GM10248 (cell line): ENCODE measurements at regions not wholly inside any gene's neighbourhood (a gene's known extent, or its start where the extent isn't known, plus 50 kb on each side); places are given as distances from the start of the nearest gene placed in this dataset.

Experiments used
- CTCF ChIA-PET: fragments of 300-600 bp; sonication (Branson Sonifier 250); formaldehyde crosslinking; extraction: SDS; loops from one replicate; lab custom pipeline; 2021; ENCODE audit warnings: antibody characterized with exemption; lab: Yijun Ruan, JAX
- POLR2A ChIA-PET: fragments of 350-650 bp; sonication (Branson Sonifier 250); formaldehyde crosslinking; extraction: SDS; loops from one replicate; lab custom pipeline; 2020; ENCODE audit warnings: antibody characterized with exemption; lab: Yijun Ruan, JAX
- DNase-seq: peaks from one replicate; pipeline ENCODE4 v3.0.0; 2012; ENCODE audit errors: extremely low spot score
- TF ChIP-seq, protein P1 (sequence below): IDR thresholded peaks from 2 replicates; pipeline ENCODE4 v1.5.1; 2012; ENCODE audit warnings: mild to moderate bottlenecking, low read depth; ENCODE audit errors: extremely low read depth, missing control alignments, control extremely low read depth

DNA sequence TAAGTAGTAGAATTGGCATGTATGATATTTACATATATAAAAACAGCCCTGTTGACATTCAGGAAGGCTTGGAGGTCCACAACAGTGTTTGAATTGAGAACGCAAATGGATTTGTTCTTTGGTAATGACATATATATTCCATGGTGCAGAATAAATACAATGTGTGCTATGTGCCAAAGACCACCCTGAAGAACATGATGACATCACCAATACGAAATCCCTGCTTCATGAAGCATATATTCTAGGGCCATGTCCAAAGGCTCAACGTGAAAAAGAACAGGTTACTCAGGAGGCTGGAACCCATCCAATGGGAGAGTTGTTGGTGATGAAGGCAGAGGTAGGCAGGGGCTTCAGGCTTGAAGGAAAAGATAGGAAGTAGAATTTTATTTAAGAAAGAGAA, 423.9 kb upstream of the MAF start:
- TF ChIP-seq, protein P1, sequence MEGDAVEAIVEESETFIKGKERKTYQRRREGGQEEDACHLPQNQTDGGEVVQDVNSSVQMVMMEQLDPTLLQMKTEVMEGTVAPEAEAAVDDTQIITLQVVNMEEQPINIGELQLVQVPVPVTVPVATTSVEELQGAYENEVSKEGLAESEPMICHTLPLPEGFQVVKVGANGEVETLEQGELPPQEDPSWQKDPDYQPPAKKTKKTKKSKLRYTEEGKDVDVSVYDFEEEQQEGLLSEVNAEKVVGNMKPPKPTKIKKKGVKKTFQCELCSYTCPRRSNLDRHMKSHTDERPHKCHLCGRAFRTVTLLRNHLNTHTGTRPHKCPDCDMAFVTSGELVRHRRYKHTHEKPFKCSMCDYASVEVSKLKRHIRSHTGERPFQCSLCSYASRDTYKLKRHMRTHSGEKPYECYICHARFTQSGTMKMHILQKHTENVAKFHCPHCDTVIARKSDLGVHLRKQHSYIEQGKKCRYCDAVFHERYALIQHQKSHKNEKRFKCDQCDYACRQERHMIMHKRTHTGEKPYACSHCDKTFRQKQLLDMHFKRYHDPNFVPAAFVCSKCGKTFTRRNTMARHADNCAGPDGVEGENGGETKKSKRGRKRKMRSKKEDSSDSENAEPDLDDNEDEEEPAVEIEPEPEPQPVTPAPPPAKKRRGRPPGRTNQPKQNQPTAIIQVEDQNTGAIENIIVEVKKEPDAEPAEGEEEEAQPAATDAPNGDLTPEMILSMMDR, result no peak
- POLR2A ChIA-PET, result no interaction called here

DNA sequence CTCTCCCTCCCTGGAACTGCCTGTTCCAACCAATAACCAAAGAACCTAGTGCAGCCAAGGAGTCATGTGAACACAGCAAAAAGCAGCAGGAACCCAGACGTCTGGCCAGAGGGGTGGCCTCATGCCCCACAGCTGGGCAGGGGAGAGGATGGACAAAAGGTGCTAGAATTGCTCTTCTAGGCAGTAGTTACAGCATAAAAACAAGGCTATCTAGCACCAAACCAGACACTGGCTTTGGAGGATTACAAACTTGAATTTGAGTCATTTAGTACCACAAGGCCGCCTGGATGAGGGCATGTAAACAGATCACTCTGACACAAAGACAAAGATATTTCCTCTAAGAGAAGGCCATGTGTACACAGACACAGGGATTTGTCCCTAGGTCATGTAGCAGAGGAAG, 423.3 kb upstream of the MAF start:
- TF ChIP-seq, protein P1, result no peak
- no peak for DNase-seq
- POLR2A ChIA-PET, result no interaction called here
- CTCF ChIA-PET, result no interaction called here

More for the DNA sequence above, 423.9 kb upstream of the MAF start:
- CTCF ChIA-PET, result no interaction called here
- DNase-seq, result no peak

DNA sequence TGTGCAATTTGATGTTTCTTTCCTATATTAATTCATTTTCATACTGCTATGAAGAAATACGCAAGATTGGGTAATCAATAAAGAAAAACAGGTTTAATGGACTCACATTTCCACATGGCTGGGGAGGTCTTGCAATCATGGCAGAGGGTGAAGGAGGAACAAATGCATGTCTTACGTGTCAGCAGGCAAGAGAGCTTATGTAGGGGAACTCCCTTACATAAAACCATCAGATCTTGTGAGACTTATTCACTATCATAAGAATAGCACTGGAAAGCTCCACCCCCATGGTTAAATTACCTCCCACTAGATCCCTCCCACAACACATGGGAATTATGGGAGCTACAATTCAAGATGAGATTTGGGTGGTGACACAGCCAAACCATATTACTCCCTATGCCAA, 418.9 kb upstream of the MAF start:
- POLR2A ChIA-PET, result no interaction called here

DNA sequence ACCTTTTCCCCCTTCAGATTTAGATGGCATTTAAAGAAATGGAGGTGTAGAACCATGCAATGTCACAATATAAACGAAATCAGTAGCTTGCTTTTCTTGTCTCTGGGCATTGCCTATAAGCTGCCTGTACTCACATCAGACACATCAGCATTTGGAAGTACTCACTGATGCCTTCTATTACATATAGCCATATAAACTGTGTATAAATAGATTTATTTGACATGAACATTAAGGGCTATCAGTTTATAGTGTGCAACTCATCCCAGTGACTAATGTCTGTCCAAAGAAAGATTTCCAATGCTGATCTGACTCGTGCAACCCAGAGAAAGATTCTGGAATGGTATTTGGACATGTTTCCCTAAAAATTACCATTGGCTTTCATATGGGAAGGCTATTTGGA, 417.9 kb upstream of the MAF start:
- TF ChIP-seq, protein P1, result no peak
- DNase-seq, result no peak
- ChIA-PET POLR2A (no interaction called here), CTCF (interaction anchor here (0.9 to 1.0 kb wide), 2 partner anchors 13 to 15 kb away, joined by 3 read pairs; no protein-coding TSS in a partner anchor)

More for the DNA sequence above, 418.9 kb upstream of the MAF start:
- CTCF ChIA-PET, result interaction anchor here (0.9 to 1.0 kb wide), 2 partner anchors 14 to 16 kb away, joined by 3 read pairs; no protein-coding TSS in a partner anchor
- no peak for DNase-seq
- TF ChIP-seq, protein P1, result no peak

DNA sequence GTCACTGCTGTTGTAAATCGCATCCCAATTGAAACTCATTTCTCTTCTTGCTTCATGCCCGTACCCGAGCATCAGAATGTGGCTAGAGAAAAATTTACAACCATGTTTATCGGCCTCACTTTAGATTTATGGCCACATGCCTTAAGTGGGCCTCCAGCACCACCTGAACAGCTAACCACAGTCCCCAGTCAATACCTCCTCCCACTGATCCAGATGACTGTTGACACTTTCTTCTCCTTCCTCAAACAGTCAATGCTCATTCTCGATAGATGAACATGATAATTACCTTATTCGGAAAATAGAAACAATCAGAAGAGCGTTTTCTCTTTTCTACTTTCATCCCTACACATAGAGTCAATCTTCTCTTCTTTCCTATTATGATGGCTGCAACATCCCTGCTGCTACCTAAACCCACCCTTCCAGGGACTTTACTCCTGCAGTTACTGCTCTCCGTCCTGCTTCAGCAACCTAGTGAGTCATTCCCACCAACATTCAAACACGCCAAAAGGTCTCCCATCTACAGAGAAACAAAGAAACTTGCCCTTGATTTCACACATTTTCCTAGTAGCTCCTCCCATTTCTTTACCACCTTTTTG, 416.3 kb upstream of the MAF start:
- TF ChIP-seq, protein P1, result no peak
- ChIA-PET CTCF (no interaction called here), POLR2A (no interaction called here)
- no peak for DNase-seq

DNA sequence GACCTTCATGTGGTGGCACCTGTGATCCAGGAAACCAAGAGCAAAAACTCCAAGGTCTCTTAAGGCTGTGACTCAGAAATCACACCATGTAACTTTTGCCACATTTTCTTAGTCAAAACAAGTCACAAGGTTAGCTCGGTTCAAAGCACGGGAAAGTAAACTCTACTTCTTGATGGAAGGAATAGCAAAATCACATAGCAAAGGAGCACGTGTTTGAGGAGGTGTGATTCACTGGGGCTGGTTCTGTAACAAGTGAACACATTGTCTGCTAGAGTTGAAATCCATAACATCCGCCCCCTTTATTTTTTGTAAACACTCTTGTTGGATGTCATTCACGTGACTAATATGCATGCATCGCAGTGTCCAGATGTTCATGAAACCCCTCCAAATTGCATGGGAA, 415.0 kb upstream of the MAF start:
- TF ChIP-seq, protein P1, result no peak
- ChIA-PET CTCF (no interaction called here), POLR2A (no interaction called here)
- no peak for DNase-seq
